MM.1S (cell line): ENCODE measurements at regions not wholly inside any gene's neighbourhood (a gene's known extent, or its start where the extent isn't known, plus 50 kb on each side); places are given as distances from the start of the nearest gene placed in this dataset.
"Not testable (repeated sequence)": the region's sequence is repeated elsewhere in the genome, so short reads cannot be mapped to it uniquely, and the experiment has no call there.

Experiments
- CTCF ChIP-seq: fragments of 300-600 bp; sonication (generic); IDR thresholded peaks from 2 replicates; pipeline ENCODE4 v1.5.1; 2016; ENCODE audit warnings: antibody characterized with exemption, low read length, mixed read lengths
- EZH2 ChIP-seq: fragments of 300-600 bp; sonication (generic); optimal IDR thresholded peaks from 2 replicates; pipeline ENCODE3; 2017; ENCODE audit warnings: low read depth, mild to moderate bottlenecking, antibody characterized with exemption, low read length, mixed read lengths
- EZH2phosphoT487 ChIP-seq: fragments of 300-600 bp; sonication (generic); IDR thresholded peaks from 2 replicates; pipeline ENCODE4 v1.6.1; 2018; ENCODE audit warnings: antibody characterized with exemption, low read length

- TF ChIP-seq EZH2, CTCF, EZH2phosphoT487: not testable (repeated sequence)
Measured at GRCh38 chr14:57056522-57056921, 212.2 kb downstream of the EXOC5 start.
